Esophagus (tissue), 2 donors: ENCODE measurements at regions not wholly inside any gene's neighbourhood (a gene's known extent, or its start where the extent isn't known, plus 50 kb on each side); places are given as distances from the start of the nearest gene placed in this dataset.

Experiments
- H3K27ac ChIP-seq, 2 donors: one replicate each; pipeline ENCODE4 v1.5.1; 2013; ENCODE audit warnings: low read depth in 2 of 2, mild to moderate bottlenecking in 2 of 2, inconsistent platforms in 1 of 2, low read length in 1 of 2, moderate library complexity in 1 of 2
- H3K27me3 ChIP-seq, 2 donors: one replicate each; pipeline ENCODE4 v1.6.1; 2013; ENCODE audit warnings: low read length in 2 of 2, control low read depth in 1 of 2, mild to moderate bottlenecking in 1 of 2; ENCODE audit not compliant: insufficient read depth in 2 of 2, control insufficient read depth in 1 of 2
- H3K36me3 ChIP-seq, 2 donors: one replicate each; pipeline ENCODE4 v1.6.1; 2013; ENCODE audit warnings: low read length in 1 of 2; ENCODE audit not compliant: control insufficient read depth in 2 of 2, insufficient read depth in 2 of 2
- H3K4me1 ChIP-seq, 2 donors: one replicate each; pipeline ENCODE4 v1.6.1; 2013; ENCODE audit warnings: low read length in 1 of 2; ENCODE audit not compliant: control insufficient read depth in 2 of 2, insufficient read depth in 2 of 2
- H3K4me3 ChIP-seq, 2 donors: one replicate each; pipeline ENCODE4 v1.5.1; 2013; ENCODE audit warnings: low read length in 2 of 2, mild to moderate bottlenecking in 2 of 2, low read depth in 1 of 2, moderate library complexity in 1 of 2
- H3K9me3 ChIP-seq, 2 donors: one replicate each; pipeline ENCODE4 v1.6.1; 2013; ENCODE audit warnings: mild to moderate bottlenecking in 2 of 2, low read depth in 1 of 2, low read length in 1 of 2, moderate library complexity in 1 of 2; ENCODE audit not compliant: control insufficient read depth in 2 of 2, insufficient read depth in 1 of 2
- WGBS, 2 donors: extraction: QIAGEN DNeasy Blood & Tissue Kit; methylation state at CpG; one replicate each; pipeline ENCODE4 v1.1.7; 2013; 5-methylcytosine and 5-hydroxymethylcytosine counted together
- donor health status: healthy with polysubstance abuse.
- donor health status: Bipolar disorder and iron deficiency.

- no peaks in the 10 kb centered on the region for H3K9me3 ChIP-seq
- no peaks in the 10 kb centered on the region for H3K27me3 ChIP-seq
- no peak overlapping the region for H3K4me3 ChIP-seq
- WGBS, 2 donors, result 40 to 44% methylated on average over 1 of the region's 1 CpG
- H3K27ac ChIP-seq, result no peak overlapping the region
- no peaks in the 10 kb centered on the region for H3K36me3 ChIP-seq
- H3K4me1 ChIP-seq, result no peaks in the 10 kb centered on the region
Measured at GRCh38 chr13:23069566-23069965, 111.2 kb upstream of the SGCG start.

- H3K9me3 ChIP-seq, result no peaks in the 10 kb centered on the region
- no peaks in the 10 kb centered on the region for H3K36me3 ChIP-seq
- H3K4me1 ChIP-seq, result no peaks in the 10 kb centered on the region
- no peaks in the 10 kb centered on the region for H3K27me3 ChIP-seq
- no peak overlapping the region for H3K4me3 ChIP-seq
- WGBS, 2 donors, result 39 to 44% methylated on average over 5 of the region's 5 CpGs
- H3K27ac ChIP-seq, result no peak overlapping the region
Measured at GRCh38 chr13:23074075-23074828, 106.5 kb upstream of the SGCG start.

- no peaks in the 10 kb centered on the region for H3K4me1 ChIP-seq
- H3K36me3 ChIP-seq, result no peaks in the 10 kb centered on the region
- H3K4me3 ChIP-seq, result no peak overlapping the region
- no peak overlapping the region for H3K27ac ChIP-seq
- H3K9me3 ChIP-seq, result no peaks in the 10 kb centered on the region
- 73 to 85% methylated on average over 5 of the region's 5 CpGs for WGBS, 2 donors
- H3K27me3 ChIP-seq, result no peaks in the 10 kb centered on the region
Measured at GRCh38 chr13:23081220-23081619, 99.6 kb upstream of the SGCG start.

- H3K9me3 ChIP-seq, result no peaks in the 10 kb centered on the region
- no peaks in the 10 kb centered on the region for H3K27me3 ChIP-seq
- WGBS, 2 donors, result 68% methylated on average over 7 of the region's 7 CpGs
- no peaks in the 10 kb centered on the region for H3K36me3 ChIP-seq
- no peak overlapping the region for H3K27ac ChIP-seq
- H3K4me1 ChIP-seq, result no peaks in the 10 kb centered on the region
- H3K4me3 ChIP-seq, result no peak overlapping the region
Measured at GRCh38 chr13:23081901-23082300, 98.9 kb upstream of the SGCG start.

GRCh38 chr13:23086968-23087623 lies 93.7 kb upstream of the SGCG start:
- Histone ChIP-seq H3K36me3 (no peaks in the 10 kb centered on the region), H3K4me3 (no peak overlapping the region), H3K4me1 (no peaks in the 10 kb centered on the region), H3K27me3 (no peaks in the 10 kb centered on the region), H3K27ac (no peak overlapping the region), H3K9me3 (no peaks in the 10 kb centered on the region)
- WGBS, 2 donors, result 42 to 45% methylated on average over 2 of the region's 2 CpGs

GRCh38 chr13:23087880-23088279 lies 92.9 kb upstream of the SGCG start:
- Histone ChIP-seq H3K4me3 (no peak overlapping the region), H3K9me3 (no peaks in the 10 kb centered on the region), H3K36me3 (no peaks in the 10 kb centered on the region), H3K27ac (no peak overlapping the region), H3K27me3 (no peaks in the 10 kb centered on the region), H3K4me1 (no peaks in the 10 kb centered on the region)
- WGBS, 2 donors, result 59 to 67% methylated on average over 1 of the region's 1 CpG

- Histone ChIP-seq H3K4me3 (no peak overlapping the region), H3K9me3 (no peaks in the 10 kb centered on the region), H3K27ac (no peak overlapping the region), H3K36me3 (no peaks in the 10 kb centered on the region), H3K4me1 (no peaks in the 10 kb centered on the region), H3K27me3 (no peaks in the 10 kb centered on the region)
- WGBS, 2 donors, result 84% methylated on average over 7 of the region's 7 CpGs
Measured at GRCh38 chr13:23098161-23098907, 82.4 kb upstream of the SGCG start.

GRCh38 chr13:23105051-23105450 lies 75.7 kb upstream of the SGCG start:
- no peak overlapping the region for H3K27ac ChIP-seq
- no peaks in the 10 kb centered on the region for H3K4me1 ChIP-seq
- no peak overlapping the region for H3K4me3 ChIP-seq
- H3K27me3 ChIP-seq, result no peaks in the 10 kb centered on the region
- no peaks in the 10 kb centered on the region for H3K36me3 ChIP-seq
- 41 to 57% methylated on average over 3 of the region's 3 CpGs for WGBS, 2 donors
- H3K9me3 ChIP-seq, result no peaks in the 10 kb centered on the region

- H3K36me3 ChIP-seq, result no peaks in the 10 kb centered on the region
- H3K27me3 ChIP-seq, result no peaks in the 10 kb centered on the region
- no peak overlapping the region for H3K27ac ChIP-seq
- H3K9me3 ChIP-seq, result no peaks in the 10 kb centered on the region
- 81 to 83% methylated on average over 7 of the region's 7 CpGs for WGBS, 2 donors
- no peak overlapping the region for H3K4me3 ChIP-seq
- H3K4me1 ChIP-seq, result no peaks in the 10 kb centered on the region
Measured at GRCh38 chr13:23107665-23108064, 73.1 kb upstream of the SGCG start.
